Endothelial cell of umbilical vein (primary cell): ENCODE measurements at regions not wholly inside any gene's neighbourhood (a gene's known extent, or its start where the extent isn't known, plus 50 kb on each side); places are given as distances from the start of the nearest gene placed in this dataset.

Source experiments
- BruUV-seq: library from RNA; stranded (reverse); fragments of 400-500 nt; replicated peaks from 2 replicates; lab custom pipeline; 2021; lab: Mats Ljungman, UMichigan
- CTCF ChIA-PET: fragments of 300-600, 350-600 bp; sonication (Branson Sonifier 250); formaldehyde crosslinking; loops from one replicate; lab custom pipeline; 2021; ENCODE audit warnings: antibody characterized with exemption, inconsistent platforms; lab: Charles Lee
- POLR2A ChIA-PET: fragments of 300-600, 350-600 bp; sonication (Branson Sonifier 250); formaldehyde crosslinking; loops from one replicate; lab custom pipeline; 2021; ENCODE audit warnings: antibody characterized with exemption, inconsistent platforms; lab: Charles Lee
- DNase-seq: peaks from one replicate; pipeline ENCODE4 v3.0.0-alpha.2; 2011; ENCODE audit warnings: low read depth, low spot score
- FAIRE-seq: peaks from 2 replicates; lab custom pipeline; 2011; peaks lifted over from hg19 to GRCh38; lab: Jason Lieb, UNC
- H2AFZ ChIP-seq: 2 replicates; pipeline ENCODE4 v1.6.0; 2012; ENCODE audit warnings: low read depth, low read length, control low read depth, inconsistent platforms
- H3K27ac ChIP-seq: 2 replicates; pipeline ENCODE4 v1.5.1; 2011; ENCODE audit warnings: low read depth, mild to moderate bottlenecking, control low read depth, low read length, moderate library complexity; ENCODE audit not compliant: insufficient read depth
- H3K27me3 ChIP-seq, 2 experiments: 2 replicates each; pipeline versions ENCODE4 v1.6.0 to v1.6.1; 2011; ENCODE audit warnings: low read length in 2 of 2, mixed read lengths in 1 of 2; ENCODE audit not compliant: control insufficient read depth in 2 of 2, insufficient read depth in 2 of 2
- H3K36me3 ChIP-seq, 2 experiments: 2 replicates in 1 of 2; 3 replicates in 1 of 2; pipeline ENCODE4 v1.5.1; 2011; ENCODE audit warnings: low read length in 2 of 2, mild to moderate bottlenecking in 1 of 2, moderate library complexity in 1 of 2; ENCODE audit not compliant: control insufficient read depth in 2 of 2, insufficient read depth in 2 of 2; ENCODE audit errors: extremely low read depth in 1 of 2
- H3K4me1 ChIP-seq: 3 replicates; pipeline ENCODE4 v1.5.1; 2011; ENCODE audit warnings: mild to moderate bottlenecking, low read length; ENCODE audit not compliant: control insufficient read depth, insufficient read depth; ENCODE audit errors: extremely low read depth
- H3K4me2 ChIP-seq: 2 replicates; pipeline ENCODE4 v1.6.1; 2011; ENCODE audit warnings: low read length, control low read depth, mixed read lengths; ENCODE audit not compliant: insufficient read depth
- H3K4me3 ChIP-seq, 3 experiments: fragments of 200-600 bp in 1 of 3; sonication (generic), shearing (Covaris generic) in 1 of 3; replicated peaks in 1 of 3; 2 replicates each; pipeline ENCODE4 v1.5.1; 2011 to 2016; ENCODE audit warnings: control low read depth in 3 of 3, low read length in 3 of 3, mild to moderate bottlenecking in 2 of 3, inconsistent platforms in 1 of 3, low read depth in 1 of 3, moderate library complexity in 1 of 3; ENCODE audit not compliant: insufficient read depth in 1 of 3
- H3K79me2 ChIP-seq: 2 replicates; pipeline ENCODE4 v1.6.0; 2012; ENCODE audit warnings: low read length, inconsistent platforms; ENCODE audit not compliant: control insufficient read depth, insufficient read depth
- H3K9ac ChIP-seq: replicated peaks from 2 replicates; pipeline ENCODE3; 2011; ENCODE audit warnings: low read length, control low read depth; ENCODE audit not compliant: insufficient read depth; ENCODE audit errors: extremely low read depth
- H3K9me1 ChIP-seq: replicated peaks from 3 replicates; pipeline ENCODE4 v1.6.0; 2011; ENCODE audit warnings: mild to moderate bottlenecking, low read length; ENCODE audit not compliant: control insufficient read depth, insufficient read depth; ENCODE audit errors: extremely low read depth
- H3K9me3 ChIP-seq: replicated peaks from 2 replicates; pipeline ENCODE4 v1.5.1; 2012; ENCODE audit warnings: low read length, inconsistent platforms; ENCODE audit not compliant: control insufficient read depth, insufficient read depth
- H4K20me1 ChIP-seq: replicated peaks from 2 replicates; pipeline ENCODE3; 2011; ENCODE audit warnings: mild to moderate bottlenecking, low read length; ENCODE audit not compliant: control insufficient read depth, insufficient read depth; ENCODE audit errors: extremely low read depth
- EZH2 ChIP-seq: IDR thresholded peaks from 2 replicates; pipeline ENCODE4 v1.6.1; 2012; ENCODE audit warnings: borderline replicate concordance, low read depth, mild to moderate bottlenecking, moderate library complexity, low read length, inconsistent platforms; ENCODE audit not compliant: severe bottlenecking
- FOS ChIP-seq: IDR thresholded peaks from 2 replicates; pipeline ENCODE4 v1.6.1; 2011; ENCODE audit warnings: mild to moderate bottlenecking, low read length, moderate library complexity, borderline replicate concordance; ENCODE audit not compliant: insufficient read depth
- GATA2 ChIP-seq: IDR thresholded peaks from 2 replicates; pipeline ENCODE4 v1.7.0; 2011; ENCODE audit warnings: low read depth, mild to moderate bottlenecking, moderate library complexity, mixed read lengths, low read length; ENCODE audit not compliant: insufficient read length, insufficient read depth
- JUN ChIP-seq: IDR thresholded peaks from 2 replicates; pipeline ENCODE4 v1.6.1; 2011; ENCODE audit warnings: borderline replicate concordance, low read depth; ENCODE audit not compliant: insufficient read length, insufficient read depth
- MYC ChIP-seq: IDR thresholded peaks from one replicate; pipeline ENCODE4 v1.6.1; 2011; ENCODE audit warnings: mild to moderate bottlenecking, low read depth, low read length
- POLR2A ChIP-seq: IDR thresholded peaks from 2 replicates; pipeline ENCODE4 v1.6.1; 2012; ENCODE audit warnings: low read depth, mild to moderate bottlenecking, control low read depth, low read length
- POLR2AphosphoS5 ChIP-seq: IDR thresholded peaks from 2 replicates; pipeline ENCODE4 v1.6.1; 2012; ENCODE audit warnings: low read depth, mild to moderate bottlenecking, control low read depth, low read length, moderate library complexity; ENCODE audit not compliant: insufficient read depth
- dilution Hi-C: fragments of 300-500 bp; cut with MboI; formaldehyde crosslinking; loops from one replicate; pipeline ENCODE4 v1.15.0; 2019; ENCODE audit warnings: low sequenced_read_pairs; ENCODE audit not compliant: extremely low pct_ligation_motif_present
- intact Hi-C: fragments of 100-400 bp; cut with micrococcal nuclease; formaldehyde crosslinking; loops from one replicate; pipeline ENCODE4 v1.10.0; 2022
- TF ChIP-seq, protein P1 (sequence below), 2 donors: IDR thresholded peaks; 1 replicate in 1 of 2; 2 replicates in 1 of 2; pipeline ENCODE4 v1.5.1; 2011; ENCODE audit warnings: low read length in 2 of 2, mild to moderate bottlenecking in 2 of 2, moderate library complexity in 2 of 2, control low read depth in 1 of 2, inconsistent platforms in 1 of 2, low read depth in 1 of 2; ENCODE audit not compliant: insufficient read depth in 1 of 2; ENCODE audit errors: extremely low read depth in 1 of 2
- TF ChIP-seq, protein P2 (sequence below): IDR thresholded peaks from 2 replicates; pipeline ENCODE4 v1.6.1; 2011; ENCODE audit not compliant: insufficient read depth, insufficient read length

DNA sequence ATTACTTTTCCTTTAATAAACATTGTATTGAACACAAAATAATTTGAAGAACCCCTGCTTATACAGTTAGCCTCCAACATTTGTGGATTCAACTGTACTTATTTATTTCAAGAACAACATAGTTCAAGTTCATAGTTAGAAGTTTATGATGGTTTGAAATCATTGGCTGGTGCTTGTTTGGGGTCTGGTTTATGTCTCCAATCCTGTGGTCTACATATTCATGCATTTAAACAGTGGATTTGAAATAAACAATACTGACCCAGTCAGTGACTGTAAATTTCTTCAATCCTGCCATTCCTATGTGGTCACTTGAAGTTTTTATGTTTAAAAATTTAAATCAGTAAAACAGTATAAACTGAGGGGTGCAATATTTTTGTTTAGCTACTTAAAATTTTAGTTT is 145.1 kb upstream of the TRPC7 start:
- intact Hi-C loops (no loop called here), dilution Hi-C loops (no loop called here)
- Histone ChIP-seq H3K4me3 (no peak overlapping the region), H3K27me3 (no peaks in the 10 kb centered on the region), H3K4me2 (no peak overlapping the region), H3K9ac (no peak overlapping the region), H3K79me2 (no peaks in the 10 kb centered on the region), H3K27ac (no peak overlapping the region), H4K20me1 (no peaks in the 10 kb centered on the region), H3K36me3 (no peaks in the 10 kb centered on the region), H2AFZ (no peak overlapping the region), H3K9me1 (no peaks in the 10 kb centered on the region), H3K9me3 (no peaks in the 10 kb centered on the region), H3K4me1 (no peaks in the 10 kb centered on the region)
- ChIA-PET CTCF (no interaction called here), POLR2A (no interaction called here)
- DNase-seq (no peak), FAIRE-seq (no peak)
- TF ChIP-seq GATA2 (no peak), JUN (no peak), POLR2AphosphoS5 (no peak), EZH2 (no peak), MYC (no peak), POLR2A (no peak), FOS (no peak)
- TF ChIP-seq, protein P1, sequence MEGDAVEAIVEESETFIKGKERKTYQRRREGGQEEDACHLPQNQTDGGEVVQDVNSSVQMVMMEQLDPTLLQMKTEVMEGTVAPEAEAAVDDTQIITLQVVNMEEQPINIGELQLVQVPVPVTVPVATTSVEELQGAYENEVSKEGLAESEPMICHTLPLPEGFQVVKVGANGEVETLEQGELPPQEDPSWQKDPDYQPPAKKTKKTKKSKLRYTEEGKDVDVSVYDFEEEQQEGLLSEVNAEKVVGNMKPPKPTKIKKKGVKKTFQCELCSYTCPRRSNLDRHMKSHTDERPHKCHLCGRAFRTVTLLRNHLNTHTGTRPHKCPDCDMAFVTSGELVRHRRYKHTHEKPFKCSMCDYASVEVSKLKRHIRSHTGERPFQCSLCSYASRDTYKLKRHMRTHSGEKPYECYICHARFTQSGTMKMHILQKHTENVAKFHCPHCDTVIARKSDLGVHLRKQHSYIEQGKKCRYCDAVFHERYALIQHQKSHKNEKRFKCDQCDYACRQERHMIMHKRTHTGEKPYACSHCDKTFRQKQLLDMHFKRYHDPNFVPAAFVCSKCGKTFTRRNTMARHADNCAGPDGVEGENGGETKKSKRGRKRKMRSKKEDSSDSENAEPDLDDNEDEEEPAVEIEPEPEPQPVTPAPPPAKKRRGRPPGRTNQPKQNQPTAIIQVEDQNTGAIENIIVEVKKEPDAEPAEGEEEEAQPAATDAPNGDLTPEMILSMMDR (IDR thresholded peaks at IDR 0.05; ENCODE audit: extremely low read depth in 1 of 2, insufficient read depth in 1 of 2, low read depth in 1 of 2, low read length in 2 of 2): no peak
- TF ChIP-seq, protein P2, sequence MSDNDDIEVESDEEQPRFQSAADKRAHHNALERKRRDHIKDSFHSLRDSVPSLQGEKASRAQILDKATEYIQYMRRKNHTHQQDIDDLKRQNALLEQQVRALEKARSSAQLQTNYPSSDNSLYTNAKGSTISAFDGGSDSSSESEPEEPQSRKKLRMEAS: no peak
- no TSS peak for BruUV-seq
